ENCODE measurements at regions not wholly inside any gene's neighbourhood (a gene's known extent, or its start where the extent isn't known, plus 50 kb on each side); places are given as distances from the start of the nearest gene placed in this dataset.

GRCh38 chr14:26032348-26032747, 565.5 kb downstream of the NOVA1 start:
- Histone ChIP-seq H3K79me2 (ENCODE audit: insufficient read depth) (no peaks in the 10 kb centered on the region), H3K4me2 (no peak overlapping the region), H2AFZ (ENCODE audit: low read depth) (no peak overlapping the region), H3K9me2 (no peaks in the 10 kb centered on the region), H3K4me1 (ENCODE audit: control insufficient read depth in 1 of 2, insufficient read depth in 2 of 2, low read depth in 1 of 2, low read length in 1 of 2) (no peaks in the 10 kb centered on the region), H4K20me1 (ENCODE audit: insufficient read depth) (no peaks in the 10 kb centered on the region), H3K27me3 (ENCODE audit: insufficient read depth) (no peaks in the 10 kb centered on the region), H3K9me3 (no peaks in the 10 kb centered on the region), H3K27ac (ENCODE audit: low read depth in 2 of 2, low read length in 1 of 2) (no peak overlapping the region), H3K9ac (no peak overlapping the region), H3F3A (replicated peaks; ENCODE audit: insufficient read depth) (no peaks in the 10 kb centered on the region), H3K36me3 (replicated peaks in 1 of 2; ENCODE audit: control insufficient read depth in 1 of 2, insufficient read depth in 2 of 2, low read length in 1 of 2) (no peaks in the 10 kb centered on the region), H3K4me3 (ENCODE audit: low read depth in 2 of 2, low read length in 1 of 2) (no peak overlapping the region)
- ChIA-PET CTCF (no interaction called here), POLR2A (no interaction called here)
- DNase-seq = no peak
- TF ChIP-seq ELF1 (IDR thresholded peaks at IDR 0.05) = no peak
- TF ChIP-seq REST (IDR thresholded peaks at IDR 0.05; ENCODE audit: low read depth, low read length) = no peak
- no peak for TF ChIP-seq PBX3 (IDR thresholded peaks at IDR 0.05)
- TF ChIP-seq USF1 (IDR thresholded peaks at IDR 0.05; ENCODE audit: borderline replicate concordance, low read depth) = no peak
- TF ChIP-seq MAX (IDR thresholded peaks at IDR 0.05; ENCODE audit: low read depth) = no peak
- no peak for TF ChIP-seq TCF12 (IDR thresholded peaks at IDR 0.05)
- no peak for TF ChIP-seq RFX5 (IDR thresholded peaks at IDR 0.05; ENCODE audit: low read length)
- TF ChIP-seq TAF1 (IDR thresholded peaks at IDR 0.05; ENCODE audit: borderline replicate concordance, low read depth, low read length) = no peak
- TF ChIP-seq USF2 (IDR thresholded peaks at IDR 0.05; ENCODE audit: borderline replicate concordance, low read depth, low read length) = no peak
- TF ChIP-seq ZBTB33 (IDR thresholded peaks at IDR 0.05; ENCODE audit: borderline replicate concordance, low read depth) = no peak
- TF ChIP-seq NFIC (IDR thresholded peaks at IDR 0.05; ENCODE audit: borderline replicate concordance) = no peak
- TF ChIP-seq NRF1 (IDR thresholded peaks at IDR 0.05; ENCODE audit: low read depth, low read length) = no peak
- TF ChIP-seq MEF2A (IDR thresholded peaks at IDR 0.05; ENCODE audit: borderline replicate concordance, low read depth) = no peak
- no peak for TF ChIP-seq GATA2 (CRISPR knock-in tag; IDR thresholded peaks at IDR 0.05)
- TF ChIP-seq RXRA (IDR thresholded peaks at IDR 0.05; ENCODE audit: borderline replicate concordance, low read depth) = no peak
- no peak for TF ChIP-seq RCOR1 (IDR thresholded peaks at IDR 0.05; ENCODE audit: low read length)
- TF ChIP-seq IRF3 (IDR thresholded peaks at IDR 0.05; ENCODE audit: low read depth, low read length) = no peak
- no peak for TF ChIP-seq SIN3A (IDR thresholded peaks at IDR 0.05; ENCODE audit: borderline replicate concordance, low read depth, low read length)
- TF ChIP-seq FOXJ3 (CRISPR knock-in tag; IDR thresholded peaks at IDR 0.05) = no peak
- TF ChIP-seq EZH2phosphoT487 (IDR thresholded peaks at IDR 0.05; ENCODE audit: borderline replicate concordance, low read depth) = no peak

All from SK-N-SH (cell line).